ENCODE measurements at regions not wholly inside any gene's neighbourhood (a gene's known extent, or its start where the extent isn't known, plus 50 kb on each side); places are given as distances from the start of the nearest gene placed in this dataset.

- H3K9me3 ChIP-seq (replicated peaks; ENCODE audit: control insufficient read depth, insufficient read depth, low read length), result no peaks in the 10 kb centered on the region
- H3K79me2 ChIP-seq (ENCODE audit: control insufficient read depth, insufficient read depth, low read length), result no peaks in the 10 kb centered on the region
- dilution Hi-C loops (cut with MboI; ENCODE audit: extremely low pct_ligation_motif_present, low sequenced_read_pairs) (no loop called here), intact Hi-C loops (cut with micrococcal nuclease) (no loop called here)
- no peaks in the 10 kb centered on the region for H4K20me1 ChIP-seq (replicated peaks; ENCODE audit: control insufficient read depth, extremely low read depth, insufficient read depth, low read length)
- no peak overlapping the region for H3K9ac ChIP-seq (replicated peaks; ENCODE audit: extremely low read depth, insufficient read depth, low read length)
- no peak for FAIRE-seq
- H3K4me1 ChIP-seq (ENCODE audit: control insufficient read depth, extremely low read depth, insufficient read depth, low read length), result no peaks in the 10 kb centered on the region
- no peak overlapping the region for H3K27ac ChIP-seq (ENCODE audit: insufficient read depth, low read depth, low read length)
- no peaks in the 10 kb centered on the region for H3K9me1 ChIP-seq (replicated peaks; ENCODE audit: control insufficient read depth, extremely low read depth, insufficient read depth, low read length)
- H3K4me3 ChIP-seq (replicated peaks in 1 of 3; ENCODE audit: insufficient read depth in 1 of 3, low read depth in 1 of 3, low read length in 3 of 3), result no peak overlapping the region
- no TSS peak for BruUV-seq (replicated peaks)
- H3K36me3 ChIP-seq (ENCODE audit: control insufficient read depth in 2 of 2, extremely low read depth in 1 of 2, insufficient read depth in 2 of 2, low read length in 2 of 2), result no peaks in the 10 kb centered on the region
- TF ChIP-seq POLR2AphosphoS5 (IDR thresholded peaks at IDR 0.05; ENCODE audit: insufficient read depth, low read depth, low read length), result no peak
- no peak for TF ChIP-seq MAX (IDR thresholded peaks at IDR 0.05; ENCODE audit: insufficient read depth, insufficient read length)
- no peak for TF ChIP-seq FOS (IDR thresholded peaks at IDR 0.05; ENCODE audit: borderline replicate concordance, insufficient read depth, low read length)
- TF ChIP-seq GATA2 (IDR thresholded peaks at IDR 0.05; ENCODE audit: insufficient read depth, insufficient read length, low read depth, low read length), result no peak
- no peak for TF ChIP-seq EZH2 (IDR thresholded peaks at IDR 0.05; ENCODE audit: borderline replicate concordance, low read depth, low read length, severe bottlenecking)
- no peak for TF ChIP-seq MYC (IDR thresholded peaks at IDR 0.05; ENCODE audit: low read depth, low read length)
- TF ChIP-seq POLR2A (IDR thresholded peaks at IDR 0.05; ENCODE audit: low read depth, low read length), result no peak
- TF ChIP-seq JUN (IDR thresholded peaks at IDR 0.05; ENCODE audit: borderline replicate concordance, insufficient read depth, insufficient read length, low read depth), result no peak
- no peak for TF ChIP-seq CTCF (IDR thresholded peaks at IDR 0.05; ENCODE audit: extremely low read depth in 1 of 2, insufficient read depth in 1 of 2, low read depth in 1 of 2, low read length in 2 of 2)
- ChIA-PET POLR2A (no interaction called here), CTCF (interaction anchor here (0.8 kb wide), 1 partner anchor 11 kb away, joined by 3 read pairs; no protein-coding TSS in a partner anchor)
- DNase-seq (ENCODE audit: low read depth, low spot score), result no peak
- no peak overlapping the region for H2AFZ ChIP-seq (ENCODE audit: low read depth, low read length)
- no peak overlapping the region for H3K4me2 ChIP-seq (ENCODE audit: insufficient read depth, low read length)
- peaks cover 0 to 3% of the 10 kb centered on the region in 2 experiments for H3K27me3 ChIP-seq (ENCODE audit: control insufficient read depth in 2 of 2, insufficient read depth in 2 of 2, low read length in 2 of 2)
Measured at GRCh38 chr1:87250336-87250735, 78.3 kb upstream of the LMO4 start.
